ENCODE measurements at regions not wholly inside any gene's neighbourhood (a gene's known extent, or its start where the extent isn't known, plus 50 kb on each side); places are given as distances from the start of the nearest gene placed in this dataset.
"Not testable (repeated sequence)": the region's sequence is repeated elsewhere in the genome, so short reads cannot be mapped to it uniquely, and the experiment has no call there.

DNA sequence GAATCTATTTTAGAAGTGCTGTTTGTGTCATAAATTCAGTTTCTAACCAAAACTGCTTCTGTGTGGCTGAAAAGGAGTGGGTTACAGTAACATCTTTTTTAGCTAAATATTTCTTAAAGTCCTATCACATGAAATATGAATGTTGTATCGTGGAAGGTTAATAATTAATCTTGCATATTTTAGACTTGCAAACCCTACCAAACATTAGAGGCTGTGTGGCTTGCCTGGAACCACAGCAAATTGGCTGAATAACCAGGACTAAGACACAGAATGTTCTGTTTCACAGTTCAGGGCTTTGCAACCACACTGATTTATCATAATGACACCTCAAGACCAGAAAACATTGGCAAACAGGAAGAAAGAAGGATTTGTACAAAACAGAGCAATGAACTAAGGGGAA is 208.9 kb upstream of the CNTNAP5 start:
- DNase-seq: no peak

DNA sequence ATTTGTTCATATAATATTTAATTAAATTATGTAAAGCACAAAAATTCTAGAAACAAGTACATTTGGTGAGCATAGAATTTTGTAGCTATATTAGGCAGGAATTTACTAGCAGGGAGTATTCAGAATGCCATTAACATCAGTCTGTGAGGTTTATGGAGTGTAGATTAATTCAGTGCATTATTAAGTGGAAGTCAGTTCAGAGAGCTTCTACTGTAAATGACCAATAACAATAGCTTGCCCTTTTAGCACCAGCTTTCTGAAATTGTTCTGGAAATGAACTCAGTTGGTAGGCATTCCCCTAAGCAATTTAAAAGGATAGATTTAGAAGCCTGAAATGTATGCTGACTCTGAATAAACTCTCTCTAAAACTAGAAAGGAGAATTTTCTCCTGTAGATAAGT is 208.2 kb upstream of the CNTNAP5 start:
- DNase-seq: no peak

DNA sequence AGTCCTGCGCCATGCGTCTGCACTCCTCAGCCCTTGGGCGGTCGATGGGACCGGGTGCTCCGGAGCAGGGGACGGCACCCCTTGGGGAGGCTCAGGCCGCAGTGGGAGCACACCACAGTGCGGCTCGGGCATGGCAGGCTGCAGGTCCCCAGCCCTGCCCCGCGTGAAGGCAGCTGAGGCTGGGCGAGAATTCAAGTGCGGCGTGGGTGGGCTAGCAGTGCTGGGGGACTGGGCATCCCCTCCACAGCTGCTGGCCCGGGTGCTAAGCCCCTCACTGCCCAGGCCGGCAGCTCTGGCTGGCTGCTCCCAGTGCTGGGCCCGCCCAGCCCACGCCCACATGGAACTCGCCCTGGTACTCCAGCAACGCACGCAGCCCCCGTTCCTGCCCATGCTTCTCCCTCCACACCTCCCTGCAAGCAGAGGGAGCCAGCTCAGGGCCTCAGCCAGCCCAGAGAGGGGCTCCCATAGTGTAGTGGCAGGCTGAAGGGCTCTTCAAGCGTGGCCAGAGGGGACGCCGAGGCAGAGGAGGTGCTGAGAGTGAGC is 198.3 kb upstream of the CNTNAP5 start:
- DNase-seq: no peak

DNA sequence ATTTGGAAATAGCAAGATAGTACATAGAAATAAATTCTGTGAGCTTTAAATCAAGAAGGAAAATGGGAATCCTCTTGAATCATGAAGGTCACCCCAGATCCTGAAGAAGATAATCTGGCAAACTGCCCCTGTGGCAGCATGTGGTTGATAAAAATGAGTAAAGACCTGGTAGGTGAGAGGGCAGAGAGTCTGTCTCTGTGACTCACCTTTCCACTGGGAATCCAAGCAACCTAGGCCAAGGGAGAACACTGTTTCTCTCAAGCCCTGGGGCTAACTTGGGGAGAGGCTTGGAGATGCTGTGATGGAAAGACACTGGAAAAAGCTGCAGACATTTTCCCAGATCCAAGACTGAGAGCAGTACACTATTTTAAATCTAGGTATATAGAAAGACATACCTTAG is 185.8 kb upstream of the CNTNAP5 start:
- no peak for DNase-seq

DNA sequence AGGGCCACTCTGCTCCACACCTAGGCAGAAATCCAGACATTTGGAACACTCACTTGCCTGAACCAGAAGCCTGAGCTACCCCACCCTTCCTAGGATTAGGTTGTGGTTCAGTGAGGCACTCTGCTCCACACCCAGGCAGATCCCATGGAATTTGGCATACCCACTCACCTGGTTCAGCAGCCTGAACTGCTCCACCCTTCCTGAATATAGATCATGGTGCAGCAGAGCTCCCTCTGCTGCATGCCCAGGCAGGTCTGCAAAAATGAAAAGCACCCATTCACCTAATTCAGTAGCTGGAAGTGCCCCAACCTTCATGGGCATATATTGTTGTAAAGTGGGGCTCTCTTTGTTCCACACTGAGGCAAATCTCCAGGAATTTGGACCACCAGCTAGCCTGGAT is 185.1 kb upstream of the CNTNAP5 start:
- no peak for DNase-seq

DNA sequence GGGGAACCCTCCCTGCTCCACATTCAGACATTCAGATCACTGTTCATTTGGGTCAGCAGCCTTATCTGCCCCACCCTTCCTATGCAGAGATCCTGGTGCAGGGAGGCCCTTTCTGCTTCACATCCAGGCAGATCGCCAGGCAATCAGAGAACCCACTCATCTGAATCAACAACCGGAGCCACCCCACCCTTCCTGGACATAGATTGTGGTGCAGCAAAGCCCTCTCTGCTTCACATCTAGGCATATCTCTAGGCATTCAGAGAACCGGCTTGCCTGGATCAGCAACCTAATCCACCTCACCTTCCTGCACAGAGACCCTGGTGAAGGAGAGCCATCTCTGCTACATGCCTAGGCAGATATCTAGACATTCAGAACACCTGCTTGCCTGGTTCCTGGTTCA is 184.5 kb upstream of the CNTNAP5 start:
- no peak for DNase-seq

DNA sequence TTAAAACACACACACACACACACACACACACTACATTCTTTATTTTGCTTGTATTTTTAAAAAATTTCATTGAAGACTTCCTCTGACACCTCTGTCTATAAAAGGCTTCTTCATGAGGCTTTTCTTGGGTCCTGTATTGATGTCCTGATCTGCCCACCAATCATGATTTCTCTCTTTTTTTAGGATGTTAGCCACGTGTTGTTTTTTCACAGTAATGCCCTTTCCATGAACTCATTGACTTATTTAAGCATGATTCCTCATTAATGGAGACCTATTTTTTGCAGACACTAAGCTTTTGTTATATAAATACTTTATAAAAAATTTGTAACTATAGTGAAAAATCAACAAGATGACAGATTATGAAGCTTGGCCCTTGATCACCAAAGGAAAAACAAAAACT is 173.8 kb upstream of the CNTNAP5 start:
- DNase-seq: no peak

DNA sequence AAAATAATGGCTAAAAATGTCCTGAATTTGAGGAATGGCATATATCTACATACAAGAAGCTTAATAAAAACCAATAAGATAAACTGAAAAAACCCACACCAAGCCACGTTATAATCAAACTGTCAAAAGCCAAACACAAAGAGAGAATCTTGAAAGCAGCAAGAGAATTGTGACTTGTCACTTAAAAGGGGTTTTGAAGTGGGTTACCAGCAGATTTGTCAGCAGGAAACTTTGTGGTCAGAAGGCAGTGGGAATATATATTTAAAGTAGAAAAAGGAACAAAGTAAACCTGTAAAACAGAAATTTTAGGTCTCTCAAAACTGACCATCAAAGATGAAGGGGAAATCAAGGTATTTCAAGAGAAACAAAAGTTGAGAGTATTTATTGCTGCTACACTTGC is 171.9 kb upstream of the CNTNAP5 start:
- DNase-seq: no peak

DNA sequence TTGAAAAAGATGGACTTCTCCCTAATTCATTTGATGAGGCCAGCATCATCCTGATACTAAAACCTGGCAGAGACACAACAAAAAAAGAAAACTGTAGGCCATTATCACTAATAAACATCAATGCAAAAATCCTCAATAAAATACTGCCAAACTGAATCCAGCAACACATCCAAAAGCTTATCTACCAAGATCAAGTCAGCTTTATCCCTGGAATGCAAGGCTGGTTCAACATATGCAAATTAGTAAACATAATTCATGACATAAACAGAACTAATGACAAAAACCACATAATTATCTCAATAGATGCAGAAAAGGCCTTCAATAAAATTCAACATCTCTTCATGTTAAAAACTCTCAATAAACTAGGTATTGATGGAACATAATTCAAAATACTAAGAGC is 166.1 kb upstream of the CNTNAP5 start:
- DNase-seq: not testable (repeated sequence)

DNA sequence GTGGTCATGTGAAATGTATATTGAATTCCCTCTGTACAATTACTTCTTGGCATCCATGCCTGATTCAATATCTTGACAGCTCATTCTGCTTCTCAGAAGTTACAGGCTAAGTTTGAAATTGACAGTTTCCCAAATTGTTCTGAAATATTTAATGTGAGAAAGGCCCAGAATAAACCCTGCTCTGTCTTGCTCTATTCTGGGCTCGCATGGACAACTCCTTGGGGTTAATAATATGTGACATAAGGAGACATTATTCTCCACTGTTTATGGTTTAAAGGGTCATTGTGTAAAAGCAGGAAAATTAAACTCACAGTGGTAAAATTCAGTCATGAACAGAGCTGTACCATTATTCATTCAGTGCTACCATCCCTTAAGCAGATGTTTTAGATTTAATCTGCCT is 160.7 kb upstream of the CNTNAP5 start:
- DNase-seq: no peak

DNA sequence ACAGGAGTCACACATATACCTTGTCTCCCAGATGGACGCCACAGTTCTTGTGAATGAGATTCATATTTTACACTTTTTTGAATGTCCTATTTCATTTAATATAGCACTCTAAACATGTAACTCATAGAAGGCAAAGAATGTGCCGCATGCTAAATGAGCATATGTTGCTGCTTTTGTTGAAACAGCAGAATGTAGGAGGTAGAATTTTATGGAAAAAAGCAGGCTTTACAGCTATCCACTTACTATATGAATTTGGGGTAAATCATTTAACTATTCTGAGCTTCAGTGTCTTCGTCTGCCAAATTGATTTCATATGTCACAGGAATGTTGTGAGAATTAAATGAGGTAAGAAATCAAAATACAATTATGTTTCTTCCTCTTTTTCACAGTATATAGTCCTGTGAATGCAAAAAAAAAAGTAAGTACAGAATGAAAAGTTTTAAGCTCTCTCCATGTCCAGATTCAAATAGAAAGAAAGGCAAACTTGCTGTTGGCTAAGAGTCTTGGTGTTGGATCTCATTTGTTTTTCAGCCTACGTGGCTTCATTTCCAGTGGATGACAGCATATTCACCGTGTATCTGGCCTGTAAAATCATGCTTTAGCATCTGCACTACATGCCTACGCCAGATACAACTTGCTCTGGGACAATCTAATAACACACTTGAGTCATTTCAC is 154.7 kb upstream of the CNTNAP5 start:
- no peak for DNase-seq

DNA sequence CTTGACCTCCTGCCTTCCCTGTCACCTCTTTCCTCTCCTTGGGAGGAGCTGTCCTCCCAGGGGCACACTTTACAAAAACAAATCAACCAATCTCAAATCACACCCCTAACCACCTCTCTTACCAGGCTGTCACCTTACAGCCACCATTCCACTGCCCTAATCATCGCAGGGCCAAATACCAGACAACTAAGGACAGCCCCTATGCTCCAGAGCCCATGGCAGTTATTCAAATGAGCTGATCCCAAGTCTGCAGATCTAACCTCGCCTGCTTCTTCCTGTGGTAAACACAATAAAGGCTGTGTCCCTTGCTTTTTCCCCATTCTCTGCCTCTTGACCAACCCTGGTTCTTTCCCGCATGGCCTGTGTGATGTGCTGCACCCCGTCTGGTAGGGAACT is 154.2 kb upstream of the CNTNAP5 start:
- no peak for DNase-seq

DNA sequence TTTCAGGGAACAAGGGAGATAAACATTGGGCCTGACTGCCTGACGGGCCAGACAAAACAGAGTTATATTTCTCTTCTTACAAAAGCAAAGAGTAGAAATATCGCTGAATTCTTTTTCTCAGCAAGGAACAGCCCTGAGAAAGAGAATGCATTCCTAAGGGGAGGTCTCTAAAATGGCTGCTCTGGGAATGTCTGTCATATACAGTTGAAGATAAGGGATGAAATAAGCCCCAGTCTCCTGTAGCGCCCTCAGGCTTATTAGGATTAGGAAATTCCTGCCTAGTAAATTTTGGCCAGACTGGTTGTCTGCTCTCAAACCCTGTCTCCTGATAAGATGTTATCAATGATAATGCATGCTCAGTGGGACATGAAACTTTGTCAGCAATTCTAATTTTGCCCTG is 134.9 kb upstream of the CNTNAP5 start:
- DNase-seq: no peak

DNA sequence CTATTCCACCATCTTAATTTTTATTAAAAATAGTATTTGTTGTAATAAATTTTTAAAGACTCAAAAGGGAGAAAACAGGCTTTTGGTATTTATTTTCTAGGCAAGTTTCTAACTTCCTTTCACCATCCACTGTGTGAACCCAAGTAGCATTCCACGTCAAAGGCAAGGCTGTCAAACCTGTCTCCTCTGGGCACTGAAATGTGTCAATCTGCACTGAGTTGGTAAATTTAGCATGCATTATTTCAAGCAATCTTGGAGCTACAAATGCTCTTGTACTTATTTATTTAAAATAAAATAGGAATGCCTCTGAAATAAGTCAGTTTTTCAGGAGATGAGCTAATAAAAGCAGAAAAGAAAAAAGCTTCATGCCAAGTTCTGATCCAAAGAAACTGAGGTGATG is 130.9 kb upstream of the CNTNAP5 start:
- no peak for DNase-seq

DNA sequence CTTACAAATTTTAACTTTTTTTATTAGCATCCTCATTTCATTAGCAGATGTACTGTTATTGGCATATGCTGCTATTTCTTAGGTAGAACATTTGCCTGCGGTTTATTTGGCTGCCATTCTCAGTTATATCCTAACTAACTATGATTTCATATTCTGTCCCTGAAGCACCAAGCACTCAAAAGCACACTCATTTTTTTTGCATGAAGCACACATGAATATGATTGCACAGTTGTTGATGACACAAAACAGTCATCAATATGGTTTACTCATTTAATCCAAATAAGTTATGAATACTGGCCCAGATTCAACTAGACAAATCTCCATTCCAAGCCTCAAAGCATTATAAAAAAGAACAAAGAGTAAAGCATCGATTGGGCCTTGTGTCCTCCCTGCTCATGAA is 129.4 kb upstream of the CNTNAP5 start:
- DNase-seq: no peak

DNA sequence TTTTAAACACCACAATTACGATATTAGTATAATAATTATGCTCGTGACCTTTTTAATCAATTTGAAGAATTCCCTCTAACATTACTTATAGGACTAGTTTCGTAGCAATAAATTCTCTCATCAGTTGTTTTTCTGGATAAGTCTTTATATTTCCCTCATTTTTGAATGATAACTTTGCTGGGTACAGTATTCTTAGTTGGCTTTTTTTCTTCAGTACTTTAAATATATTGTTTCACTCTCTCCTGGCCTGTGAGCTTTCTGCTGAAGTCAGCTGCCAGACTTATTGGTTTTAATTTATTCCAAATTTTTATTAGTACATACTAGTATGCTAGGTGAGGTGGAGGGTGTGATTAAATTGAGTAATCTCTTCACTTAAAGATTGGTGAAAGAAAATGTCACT is 123.8 kb upstream of the CNTNAP5 start:
- DNase-seq: no peak

DNA sequence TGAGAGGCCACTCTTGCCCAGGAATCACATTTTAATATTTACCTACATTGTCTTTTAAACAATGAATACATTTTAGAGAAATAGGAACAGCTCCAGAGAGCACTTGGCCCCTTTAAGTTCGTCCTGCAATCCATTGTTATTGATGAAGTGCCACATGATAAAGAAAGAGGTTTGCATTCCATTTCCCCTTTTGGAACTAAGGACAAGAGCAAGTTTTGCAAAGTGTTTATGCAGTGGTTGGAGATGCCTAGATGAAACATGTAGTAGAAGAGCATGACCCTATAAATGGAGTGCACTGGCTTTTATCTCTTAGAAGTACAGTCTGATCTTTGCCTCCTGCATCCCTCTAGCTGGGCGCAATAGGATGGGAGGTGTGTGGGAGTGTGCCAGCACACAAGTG is 118.7 kb upstream of the CNTNAP5 start:
- DNase-seq: no peak

DNA sequence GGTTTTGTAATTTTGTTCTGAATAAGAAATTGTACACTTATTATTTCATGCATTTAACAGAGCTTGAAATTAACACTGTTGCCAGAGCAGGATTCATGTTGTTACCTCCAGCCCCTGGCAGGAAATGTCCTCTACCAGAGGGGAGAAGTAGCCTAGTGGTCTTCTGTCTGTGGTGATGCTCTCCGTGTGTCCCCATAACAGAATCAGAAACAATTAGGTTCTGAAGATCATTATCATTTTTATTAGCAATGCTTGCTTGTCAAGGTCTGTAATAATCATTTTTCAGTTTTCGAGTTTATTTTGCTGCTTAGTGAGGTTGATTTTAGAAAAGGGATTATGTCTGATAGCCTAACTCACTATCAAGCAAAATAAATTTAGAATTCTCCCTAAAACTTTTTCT is 116.6 kb upstream of the CNTNAP5 start:
- no peak for DNase-seq

DNA sequence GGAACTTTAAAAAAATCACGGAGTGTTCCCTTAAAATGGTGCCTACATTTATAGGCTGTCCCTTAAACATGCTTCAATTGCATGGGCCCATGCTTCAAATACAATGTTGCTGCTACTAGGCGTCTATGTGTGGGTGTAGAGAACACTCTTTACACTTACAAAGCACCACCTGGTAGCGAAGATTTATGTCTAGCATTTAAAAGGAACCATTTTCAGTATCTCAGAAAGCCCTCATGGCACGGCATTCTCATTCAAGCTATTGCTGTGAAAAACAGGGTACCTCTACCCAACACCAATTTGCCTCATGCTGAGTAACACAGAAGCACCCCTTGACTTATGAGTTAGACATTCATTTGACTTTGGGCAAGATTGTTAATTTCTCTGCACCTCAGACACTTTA is 112.9 kb upstream of the CNTNAP5 start:
- no peak for DNase-seq

DNA sequence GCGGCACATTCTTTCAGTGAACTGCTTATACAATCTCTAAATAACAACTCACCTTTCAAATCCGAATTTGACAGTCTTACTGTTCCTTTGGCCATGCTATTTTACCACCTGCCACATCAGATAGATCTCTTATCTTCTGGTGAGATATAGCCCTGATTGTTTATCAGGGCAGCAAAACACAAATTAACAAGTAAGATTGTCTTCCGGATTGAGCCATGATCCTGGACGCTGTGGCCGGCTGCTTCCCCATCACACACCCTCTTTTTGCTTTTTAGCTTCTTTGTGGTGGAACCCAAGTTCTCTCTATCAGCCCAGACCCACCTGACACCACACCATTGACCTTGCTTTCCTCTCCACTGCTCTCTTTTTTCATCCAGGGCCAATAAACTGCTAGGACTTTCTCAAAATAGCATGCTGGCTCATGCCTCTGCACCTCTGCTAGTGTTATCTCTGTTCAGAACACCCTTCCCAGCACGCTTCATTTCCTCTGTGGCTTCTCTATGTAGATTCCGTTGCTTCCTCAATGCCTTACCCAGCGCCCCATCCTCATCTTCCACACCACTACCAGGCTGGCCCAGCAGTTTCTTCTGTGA is 111.8 kb upstream of the CNTNAP5 start:
- no peak for DNase-seq

DNA sequence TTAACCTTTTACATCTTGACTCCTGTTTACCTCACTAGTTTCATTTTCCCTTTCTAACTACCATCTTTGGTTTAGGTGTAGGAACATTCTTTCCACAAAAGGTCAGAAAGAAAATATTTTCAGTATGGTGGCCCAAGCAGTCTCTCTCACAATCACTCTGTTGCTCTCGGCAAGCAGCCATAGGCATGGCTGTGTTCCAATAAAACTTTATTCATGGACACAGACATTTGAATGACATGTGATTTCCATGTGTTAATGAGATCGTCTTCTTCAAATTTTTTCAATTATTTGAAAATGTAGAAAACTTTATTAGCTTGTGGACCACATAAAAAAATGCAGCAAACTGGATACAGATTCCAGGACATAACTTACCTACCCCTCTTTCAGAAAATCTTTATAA is 109.7 kb upstream of the CNTNAP5 start:
- DNase-seq: no peak

DNA sequence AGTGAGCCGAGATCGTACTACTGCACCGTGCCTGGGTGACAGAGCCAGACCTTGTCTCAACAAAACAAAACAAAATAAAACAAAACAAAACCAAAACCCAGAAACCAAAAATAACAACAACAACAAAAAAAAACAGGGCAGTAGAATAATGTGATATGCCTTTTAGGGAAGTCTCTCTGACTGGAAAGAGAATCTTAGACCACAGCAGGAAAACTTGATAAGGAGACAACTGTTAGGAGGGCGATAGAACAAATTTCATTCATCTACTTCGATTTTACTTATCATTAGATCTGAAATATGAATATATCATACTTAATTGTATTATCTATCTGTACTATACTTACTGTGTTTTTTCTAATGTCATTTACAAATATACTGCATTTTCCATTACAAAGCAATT is 109.0 kb upstream of the CNTNAP5 start:
- DNase-seq: no peak

DNA sequence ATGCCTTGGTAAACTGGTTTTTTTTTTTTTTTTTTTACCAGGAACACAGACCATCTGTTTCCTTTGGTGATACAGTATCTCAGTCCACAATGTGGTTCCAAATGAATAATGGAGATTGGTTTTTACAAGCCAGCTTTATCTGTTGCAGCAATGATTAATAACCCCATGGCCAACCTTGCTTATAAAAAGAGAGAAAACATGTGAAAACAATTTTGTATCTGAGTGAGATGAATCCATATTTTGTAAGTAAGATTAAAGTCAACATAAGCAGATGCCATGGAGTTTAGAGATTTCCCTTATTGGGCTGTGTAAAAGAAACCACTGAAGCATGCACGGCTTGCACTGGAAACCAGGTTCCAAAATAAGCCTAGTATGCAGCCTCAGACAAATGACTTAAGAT is 108.6 kb upstream of the CNTNAP5 start:
- no peak for DNase-seq

DNA sequence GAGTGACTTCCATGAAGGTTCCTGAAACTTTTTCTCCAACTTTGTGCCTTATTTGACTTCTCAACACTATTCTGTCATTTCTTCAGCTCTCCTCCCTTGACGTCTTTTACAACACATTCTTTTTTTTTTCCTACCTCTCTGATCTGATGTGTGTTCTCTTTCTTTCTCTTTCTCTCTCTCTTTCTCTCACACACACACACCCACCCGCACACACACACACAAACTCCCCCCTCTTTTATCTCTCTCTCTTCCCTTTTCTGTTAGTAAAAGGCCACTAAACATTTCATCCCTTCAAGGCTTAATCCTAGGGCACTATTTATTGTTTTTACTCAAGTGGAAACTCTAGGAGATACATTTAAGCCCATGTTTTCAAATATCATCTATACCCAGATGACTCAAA is 107.8 kb upstream of the CNTNAP5 start:
- no peak for DNase-seq
